Gastrocnemius medialis (tissue), 4 donors: ENCODE measurements at regions not wholly inside any gene's neighbourhood (a gene's known extent, or its start where the extent isn't known, plus 50 kb on each side); places are given as distances from the start of the nearest gene placed in this dataset.

ENCODE experiments used
- CTCF ChIP-seq, 5 experiments: fragments of 450-650 bp in 3 of 5; fragments of 200-600 bp in 2 of 5; sonication (generic) in 2 of 5; IDR thresholded peaks in 4 of 5; conservative IDR thresholded peaks in 1 of 5; 1 replicate in 4 of 5; 2 replicates in 1 of 5; pipeline ENCODE4 v1.5.1; 2016 to 2019; ENCODE audit warnings: antibody characterized with exemption in 5 of 5, mild to moderate bottlenecking in 3 of 5, moderate library complexity in 3 of 5
- POLR2A ChIP-seq, 2 donors: fragments of 450-650 bp; IDR thresholded peaks; one replicate each; pipeline ENCODE4 v1.6.1; 2017; ENCODE audit warnings: antibody characterized with exemption in 2 of 2, mild to moderate bottlenecking in 2 of 2, moderate library complexity in 2 of 2

DNA sequence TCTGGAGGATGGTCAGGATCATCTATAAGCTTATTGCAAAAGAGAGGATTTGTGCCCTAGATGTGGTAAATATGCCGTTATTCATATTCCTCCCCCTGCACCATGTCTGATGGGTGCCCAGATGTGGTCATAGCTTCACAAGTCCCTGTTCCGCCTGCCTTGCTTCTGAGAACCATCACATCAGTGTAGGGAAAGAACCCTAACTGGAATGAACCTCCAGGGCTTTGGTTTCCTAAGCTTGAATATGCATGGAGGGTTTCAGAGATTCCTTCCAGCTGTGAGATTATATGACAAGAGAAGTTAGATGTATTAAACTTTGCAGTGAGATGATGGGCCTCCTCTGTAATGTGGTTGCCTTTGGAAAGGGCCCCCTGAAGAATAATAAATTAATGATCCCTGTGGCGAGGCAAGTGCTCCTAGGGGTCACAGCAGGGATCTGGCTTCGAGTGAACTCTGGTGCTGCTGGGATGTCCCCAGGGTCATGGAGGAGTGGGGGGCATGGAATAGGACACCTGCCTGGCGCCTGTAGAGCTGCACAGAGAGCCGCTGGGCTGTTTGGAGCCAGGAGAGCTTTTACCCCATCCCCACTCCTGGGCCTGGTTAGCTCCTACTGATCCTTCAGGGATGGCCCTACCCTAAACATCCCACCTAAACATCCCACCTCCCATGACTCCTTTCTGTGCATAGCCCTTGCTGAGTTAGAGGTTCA lies 56.0 kb upstream of the IRS2 start:
- TF ChIP-seq CTCF (IDR thresholded peaks at IDR 0.05 in 4 of 5, conservative IDR thresholded peaks at IDR 0.05 in 1 of 5) (no peak), POLR2A (IDR thresholded peaks at IDR 0.05) (no peak)
